Fibroblast of skin of left quadriceps (primary cell): ENCODE measurements at regions not wholly inside any gene's neighbourhood (a gene's known extent, or its start where the extent isn't known, plus 50 kb on each side); places are given as distances from the start of the nearest gene placed in this dataset.
"Not testable (repeated sequence)": the region's sequence is repeated elsewhere in the genome, so short reads cannot be mapped to it uniquely, and the experiment has no call there.

Experiments used
- DNase-seq, 2 experiments: peaks; one replicate each; pipeline ENCODE4 v3.0.0-alpha.2; 2013; ENCODE audit warnings: low read depth in 2 of 2

GRCh38 chr1:65020774-65021173, 54.4 kb upstream of the JAK1 start:
- DNase-seq = no peak

- no peak for DNase-seq
These were observed 55.4 kb upstream of the JAK1 start for GRCh38 chr1:65021795-65022194.

GRCh38 chr1:65022216-65022615, 55.9 kb upstream of the JAK1 start:
- no peak for DNase-seq

- DNase-seq = no peak
These were observed 59.4 kb upstream of the JAK1 start for GRCh38 chr1:65025794-65026193.

GRCh38 chr1:65026235-65026634, 59.9 kb upstream of the JAK1 start:
- DNase-seq = no peak

GRCh38 chr1:65027666-65028358, 61.5 kb upstream of the JAK1 start:
- DNase-seq = no peak

- DNase-seq = not testable (repeated sequence)
These were observed 63.1 kb upstream of the JAK1 start for GRCh38 chr1:65029434-65029833.

GRCh38 chr1:65034879-65035278, 68.5 kb upstream of the JAK1 start:
- not testable (repeated sequence) for DNase-seq

GRCh38 chr1:65036570-65037051, 70.3 kb upstream of the JAK1 start:
- DNase-seq = no peak

- DNase-seq = no peak
These were observed 72.7 kb upstream of the JAK1 start for GRCh38 chr1:65039066-65039465.

GRCh38 chr1:65039508-65039907, 73.2 kb upstream of the JAK1 start:
- DNase-seq = no peak

- no peak for DNase-seq
These were observed 76.1 kb upstream of the JAK1 start for GRCh38 chr1:65042467-65042866.

GRCh38 chr1:65044411-65044810, 78.1 kb upstream of the JAK1 start:
- DNase-seq = no peak

- DNase-seq = no peak
These were observed 78.9 kb upstream of the JAK1 start for GRCh38 chr1:65045022-65045817.

GRCh38 chr1:65048335-65048734, 82.0 kb upstream of the JAK1 start:
- DNase-seq = no peak

GRCh38 chr1:65049941-65050713, 83.8 kb upstream of the JAK1 start:
- no peak for DNase-seq

GRCh38 chr1:65050735-65051134, 84.4 kb upstream of the JAK1 start:
- no peak for DNase-seq

GRCh38 chr1:65054481-65054880, 88.1 kb upstream of the JAK1 start:
- DNase-seq = no peak

GRCh38 chr1:65055747-65056146, 89.4 kb upstream of the JAK1 start:
- DNase-seq = no peak

GRCh38 chr1:65056234-65056633, 89.9 kb upstream of the JAK1 start:
- no peak for DNase-seq

GRCh38 chr1:65056866-65057265, 90.5 kb upstream of the JAK1 start:
- DNase-seq = no peak

- DNase-seq = peak in 1 of 2 experiments; percentile 37
These were observed 88.0 kb upstream of the AK4 start for GRCh38 chr1:65059930-65060538.
